Brain microvascular endothelial cell (primary cell): ENCODE measurements at regions not wholly inside any gene's neighbourhood (a gene's known extent, or its start where the extent isn't known, plus 50 kb on each side); places are given as distances from the start of the nearest gene placed in this dataset.

ENCODE experiments used
- DNase-seq: peaks from one replicate; pipeline ENCODE4 v3.0.0-alpha.2; 2020
- H3K27ac ChIP-seq: fragments of 250-450 bp; sonication (Bioruptor Pico); 2 replicates; pipeline ENCODE4 v1.5.1; 2020; ENCODE audit warnings: mild to moderate bottlenecking, moderate library complexity
- H3K27me3 ChIP-seq: fragments of 250-450 bp; sonication (Bioruptor Pico); replicated peaks from 2 replicates; pipeline ENCODE4 v1.5.1; 2020; ENCODE audit warnings: mild to moderate bottlenecking
- H3K36me3 ChIP-seq: fragments of 250-450 bp; sonication (Bioruptor Pico); replicated peaks from 2 replicates; pipeline ENCODE4 v1.5.1; 2020; ENCODE audit warnings: mild to moderate bottlenecking
- H3K4me3 ChIP-seq: 2 replicates; pipeline ENCODE4 v1.5.1; 2011; ENCODE audit warnings: low read depth, mild to moderate bottlenecking, control low read depth, low read length, moderate library complexity
- CTCF ChIP-seq: IDR thresholded peaks from 2 replicates; pipeline ENCODE4 v1.5.1; 2011; ENCODE audit warnings: low read depth, mild to moderate bottlenecking, moderate library complexity, low read length, control low read depth, inconsistent platforms; ENCODE audit errors: missing control alignments
- in situ Hi-C: cut with HindIII; loops from 2 replicates; pipeline ENCODE4 v1.10.0; 2017; ENCODE audit warnings: low sequenced_read_pairs, low pct_ligation_motif_present

- H3K4me3 ChIP-seq, result no peak overlapping the region
- in situ Hi-C loops, result no loop called here
- no peak overlapping the region for H3K27ac ChIP-seq
- no peak for DNase-seq
- H3K36me3 ChIP-seq, result no peaks in the 10 kb centered on the region
- no peak for TF ChIP-seq CTCF
- no peaks in the 10 kb centered on the region for H3K27me3 ChIP-seq
Measured at GRCh38 chrX:57848857-57849256, 61.4 kb downstream of the ZXDA start.

DNA sequence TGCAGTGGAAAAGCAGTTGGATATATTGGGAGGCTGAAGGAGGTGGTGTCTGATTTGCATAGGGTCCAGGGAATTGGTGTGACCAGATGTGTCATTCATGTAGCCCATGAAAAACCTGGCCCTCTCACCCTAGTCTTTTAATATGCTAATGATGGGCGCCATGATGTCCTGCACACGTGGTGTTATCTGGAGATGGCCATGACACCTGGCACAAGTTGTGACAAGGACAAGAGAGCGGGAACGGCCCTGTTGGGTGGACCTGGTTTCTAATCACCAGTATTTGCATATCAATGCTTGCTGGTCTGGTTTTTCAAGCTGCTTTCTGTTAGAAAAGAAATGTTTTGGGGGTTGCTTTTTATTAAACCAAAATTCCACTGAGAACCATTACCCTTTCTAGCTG lies 87.4 kb downstream of the ZXDA start:
- TF ChIP-seq CTCF, result no peak
- Histone ChIP-seq H3K4me3 (no peak overlapping the region), H3K27ac (no peak overlapping the region), H3K36me3 (no peaks in the 10 kb centered on the region), H3K27me3 (no peaks in the 10 kb centered on the region)
- no peak for DNase-seq
- in situ Hi-C loops, result no loop called here

DNA sequence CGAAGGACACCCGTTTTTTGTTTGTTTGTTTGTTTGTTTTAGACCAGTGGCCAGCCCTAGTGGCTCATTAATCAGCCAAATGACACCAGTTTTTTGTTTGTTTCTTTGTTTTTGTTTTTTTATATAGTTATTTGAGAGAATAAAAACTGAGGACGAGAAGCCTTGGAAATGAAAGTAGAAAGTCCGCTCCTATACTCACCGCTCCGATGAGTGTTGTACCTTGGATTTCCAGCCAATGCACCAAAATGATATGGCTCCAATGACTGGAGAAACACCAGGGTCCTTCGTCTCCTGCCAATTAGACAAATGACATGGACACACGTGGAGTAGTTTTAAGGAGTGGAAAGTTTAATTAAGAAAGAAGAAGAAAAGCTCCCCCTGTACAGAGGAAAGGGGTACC lies 87.9 kb downstream of the ZXDA start:
- in situ Hi-C loops, result no loop called here
- DNase-seq, result no peak
- no peaks in the 10 kb centered on the region for H3K36me3 ChIP-seq
- TF ChIP-seq CTCF, result no peak
- no peak overlapping the region for H3K4me3 ChIP-seq
- H3K27me3 ChIP-seq, result no peaks in the 10 kb centered on the region
- H3K27ac ChIP-seq, result no peak overlapping the region

GRCh38 chrX:57821703-57822387 lies 88.4 kb downstream of the ZXDA start:
- peak; percentile 47 for TF ChIP-seq CTCF
- in situ Hi-C loops, result no loop called here
- peak; percentile 31 for DNase-seq
- no peaks in the 10 kb centered on the region for H3K27me3 ChIP-seq
- H3K27ac ChIP-seq, result no peak overlapping the region
- no peak overlapping the region for H3K4me3 ChIP-seq
- H3K36me3 ChIP-seq, result no peaks in the 10 kb centered on the region

DNA sequence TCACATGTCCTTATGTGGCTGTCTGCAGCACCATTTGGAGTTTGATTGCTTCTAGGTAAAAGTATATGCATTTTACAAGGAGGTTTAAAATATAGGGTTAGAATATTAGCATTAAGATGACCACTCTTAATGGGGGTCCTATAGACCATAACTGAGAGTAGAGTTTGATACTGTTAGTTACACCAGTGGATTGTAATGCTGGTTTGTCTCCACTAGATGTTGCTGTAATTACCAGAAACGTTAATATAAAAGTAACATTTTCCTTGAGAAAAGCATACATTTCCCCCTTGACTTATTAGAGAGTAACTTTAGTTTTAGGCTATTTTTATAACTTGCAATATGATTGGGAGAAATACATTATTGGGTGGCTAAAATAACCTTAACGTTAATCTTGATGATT lies 93.0 kb downstream of the ZXDA start:
- DNase-seq, result no peak
- Histone ChIP-seq H3K36me3 (no peaks in the 10 kb centered on the region), H3K27me3 (no peaks in the 10 kb centered on the region), H3K27ac (no peak overlapping the region), H3K4me3 (no peak overlapping the region)
- in situ Hi-C loops, result no loop called here
- TF ChIP-seq CTCF, result no peak

DNA sequence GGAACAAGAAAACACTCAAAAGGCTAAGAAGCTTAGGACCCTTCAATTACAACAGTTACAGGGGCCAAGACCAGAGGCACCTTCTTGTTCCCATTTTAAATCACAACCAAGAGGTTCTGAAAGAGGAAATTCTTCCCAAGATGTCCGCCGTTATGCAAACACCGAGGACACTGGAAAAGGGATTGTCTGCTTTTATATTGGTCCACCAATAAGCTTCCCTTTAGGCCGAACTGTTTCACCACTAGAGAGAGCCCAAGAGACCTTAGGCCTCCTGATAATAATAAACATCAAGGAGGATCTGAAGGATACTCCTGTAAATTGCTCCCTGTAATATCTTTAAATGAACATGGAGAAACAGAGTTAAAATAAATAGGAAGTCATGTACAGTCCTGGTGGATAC lies 92.6 kb upstream of the NLRP2B start:
- no peak for DNase-seq
- H3K4me3 ChIP-seq, result no peak overlapping the region
- H3K27me3 ChIP-seq, result no peaks in the 10 kb centered on the region
- in situ Hi-C loops, result no loop called here
- no peak overlapping the region for H3K27ac ChIP-seq
- TF ChIP-seq CTCF, result no peak
- H3K36me3 ChIP-seq, result no peaks in the 10 kb centered on the region
